HEK293T (cell line): ENCODE measurements at regions not wholly inside any gene's neighbourhood (a gene's known extent, or its start where the extent isn't known, plus 50 kb on each side); places are given as distances from the start of the nearest gene placed in this dataset.

Experiments used
- ARNT ChIP-seq: fragments of 450-650 bp; IDR thresholded peaks from 2 replicates; pipeline ENCODE4 v1.6.1; 2017; ENCODE audit warnings: mild to moderate bottlenecking
- FOXA1 ChIP-seq: fragments of 450-650 bp; IDR thresholded peaks from 2 replicates; pipeline ENCODE4 v1.6.1; 2016; ENCODE audit warnings: mild to moderate bottlenecking
- FOXM1 ChIP-seq: fragments of 450-650 bp; IDR thresholded peaks from 2 replicates; pipeline ENCODE4 v1.6.1; 2017; ENCODE audit warnings: mild to moderate bottlenecking, borderline replicate concordance
- HDGF ChIP-seq: fragments of 450-650 bp; IDR thresholded peaks from 2 replicates; pipeline ENCODE4 v1.6.1; 2017; ENCODE audit warnings: antibody characterized with exemption, borderline replicate concordance
- LEF1 ChIP-seq: fragments of 450-650 bp; IDR thresholded peaks from 2 replicates; pipeline ENCODE4 v1.6.1; 2017; ENCODE audit warnings: mild to moderate bottlenecking, borderline replicate concordance
- NFRKB ChIP-seq: fragments of 450-650 bp; IDR thresholded peaks from 2 replicates; pipeline ENCODE4 v1.6.1; 2016; ENCODE audit warnings: mild to moderate bottlenecking, moderate library complexity
- ZNF384 ChIP-seq: fragments of 450-650 bp; IDR thresholded peaks from 2 replicates; pipeline ENCODE4 v1.6.1; 2016

GRCh38 chr13:103878891-103879605 is 812.8 kb upstream of the SLC10A2 start:
- TF ChIP-seq FOXM1 (no peak), NFRKB (no peak), FOXA1 (no peak), ZNF384 (no peak), LEF1 (no peak), HDGF (no peak), ARNT (no peak)
